Gastrocnemius medialis (tissue), 4 donors: ENCODE measurements at regions not wholly inside any gene's neighbourhood (a gene's known extent, or its start where the extent isn't known, plus 50 kb on each side); places are given as distances from the start of the nearest gene placed in this dataset.

ENCODE experiments used
- POLR2A ChIP-seq, 2 donors: fragments of 450-650 bp; IDR thresholded peaks; one replicate each; pipeline ENCODE4 v1.6.1; 2017; ENCODE audit warnings: antibody characterized with exemption in 2 of 2, mild to moderate bottlenecking in 2 of 2, moderate library complexity in 2 of 2
- TF ChIP-seq, protein P1 (sequence below), 5 experiments: fragments of 450-650 bp in 3 of 5; fragments of 200-600 bp in 2 of 5; sonication (generic) in 2 of 5; IDR thresholded peaks in 4 of 5; conservative IDR thresholded peaks in 1 of 5; 1 replicate in 4 of 5; 2 replicates in 1 of 5; pipeline ENCODE4 v1.5.1; 2016 to 2019; ENCODE audit warnings: antibody characterized with exemption in 5 of 5, mild to moderate bottlenecking in 3 of 5, moderate library complexity in 3 of 5

DNA sequence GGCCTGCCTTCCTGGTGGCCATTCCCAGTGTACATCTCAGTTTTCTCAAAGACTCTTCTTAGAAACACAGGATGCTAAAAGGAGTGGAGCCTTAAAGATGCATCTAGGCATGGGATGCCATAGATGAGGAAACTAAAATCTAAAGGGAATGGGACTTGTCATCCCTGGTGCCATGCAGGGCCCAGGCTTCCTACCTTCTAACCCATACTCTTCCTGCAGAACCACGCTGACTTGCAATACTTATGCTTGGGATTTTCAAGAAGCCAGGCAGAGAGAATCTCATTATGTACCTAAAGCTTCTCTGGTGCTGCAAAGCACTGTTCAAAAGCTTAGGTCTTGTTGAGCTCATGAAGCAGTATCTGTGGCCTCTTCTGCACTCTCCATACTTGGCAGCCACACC, 329.1 kb downstream of the CYRIA start:
- TF ChIP-seq POLR2A (IDR thresholded peaks at IDR 0.05) = no peak
- TF ChIP-seq, protein P1, sequence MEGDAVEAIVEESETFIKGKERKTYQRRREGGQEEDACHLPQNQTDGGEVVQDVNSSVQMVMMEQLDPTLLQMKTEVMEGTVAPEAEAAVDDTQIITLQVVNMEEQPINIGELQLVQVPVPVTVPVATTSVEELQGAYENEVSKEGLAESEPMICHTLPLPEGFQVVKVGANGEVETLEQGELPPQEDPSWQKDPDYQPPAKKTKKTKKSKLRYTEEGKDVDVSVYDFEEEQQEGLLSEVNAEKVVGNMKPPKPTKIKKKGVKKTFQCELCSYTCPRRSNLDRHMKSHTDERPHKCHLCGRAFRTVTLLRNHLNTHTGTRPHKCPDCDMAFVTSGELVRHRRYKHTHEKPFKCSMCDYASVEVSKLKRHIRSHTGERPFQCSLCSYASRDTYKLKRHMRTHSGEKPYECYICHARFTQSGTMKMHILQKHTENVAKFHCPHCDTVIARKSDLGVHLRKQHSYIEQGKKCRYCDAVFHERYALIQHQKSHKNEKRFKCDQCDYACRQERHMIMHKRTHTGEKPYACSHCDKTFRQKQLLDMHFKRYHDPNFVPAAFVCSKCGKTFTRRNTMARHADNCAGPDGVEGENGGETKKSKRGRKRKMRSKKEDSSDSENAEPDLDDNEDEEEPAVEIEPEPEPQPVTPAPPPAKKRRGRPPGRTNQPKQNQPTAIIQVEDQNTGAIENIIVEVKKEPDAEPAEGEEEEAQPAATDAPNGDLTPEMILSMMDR (IDR thresholded peaks at IDR 0.05 in 4 of 5, conservative IDR thresholded peaks at IDR 0.05 in 1 of 5) = no peak
